Mammary epithelial cell (primary cell): ENCODE measurements at regions not wholly inside any gene's neighbourhood (a gene's known extent, or its start where the extent isn't known, plus 50 kb on each side); places are given as distances from the start of the nearest gene placed in this dataset.

ENCODE experiments used
- CTCF ChIP-seq, 2 donors: IDR thresholded peaks in 1 of 2; conservative IDR thresholded peaks in 1 of 2; 2 replicates each; pipeline ENCODE4 v1.5.1; 2011 to 2012; ENCODE audit warnings: inconsistent platforms in 2 of 2, low read length in 2 of 2, mild to moderate bottlenecking in 2 of 2, control low read depth in 1 of 2, low read depth in 1 of 2; ENCODE audit not compliant: insufficient read depth in 1 of 2; ENCODE audit errors: extremely low read depth in 1 of 2
- EZH2 ChIP-seq: IDR thresholded peaks from 2 replicates; pipeline ENCODE4 v1.6.1; 2012; ENCODE audit warnings: low read length, inconsistent platforms, borderline replicate concordance

GRCh38 chr2:236317938-236318396 is 53.8 kb upstream of the ASB18 start:
- TF ChIP-seq CTCF (conservative IDR thresholded peaks at IDR 0.05 in 1 of 2, IDR thresholded peaks at IDR 0.05 in 1 of 2; ENCODE audit: extremely low read depth in 1 of 2, insufficient read depth in 1 of 2, low read depth in 1 of 2, low read length in 2 of 2) = no peak
- no peak for TF ChIP-seq EZH2
